NCI-H345 treated with DMSO at 0.1 percent for 48 hours (cell line): ENCODE measurements at regions not wholly inside any gene's neighbourhood (a gene's known extent, or its start where the extent isn't known, plus 50 kb on each side); places are given as distances from the start of the nearest gene placed in this dataset.

Experiments
- DNase-seq: peaks from one replicate; lab custom pipeline; 2025; ENCODE audit not compliant: unreplicated experiment; lab: John Stamatoyannopoulos, UW

DNA sequence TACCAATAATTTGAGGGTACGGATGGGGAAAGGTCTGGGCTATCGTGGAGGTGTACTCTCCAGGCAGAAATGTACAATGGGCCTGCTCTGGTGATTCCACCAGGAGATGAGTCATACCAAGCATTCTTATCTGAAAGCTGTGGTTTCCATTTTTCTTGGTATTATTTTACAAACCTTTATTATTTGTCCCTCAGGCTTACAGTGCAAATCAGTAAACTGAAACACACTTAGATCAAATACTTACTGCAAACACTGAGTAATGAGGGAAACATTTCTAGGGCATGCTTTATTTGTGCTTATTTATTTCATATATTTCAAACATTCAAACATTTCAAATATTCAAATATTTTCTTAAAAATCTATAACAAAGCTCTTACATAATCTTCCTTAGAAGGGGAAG is 319.8 kb downstream of the RND3 start:
- DNase-seq = no peak

GRCh38 chr2:150166313-150167051 is 321.0 kb downstream of the RND3 start:
- no peak for DNase-seq

GRCh38 chr2:150165988-150166312 is 321.5 kb downstream of the RND3 start:
- DNase-seq = no peak

- DNase-seq = no peak
Measured at GRCh38 chr2:150165442-150165841, 322.0 kb downstream of the RND3 start.

DNA sequence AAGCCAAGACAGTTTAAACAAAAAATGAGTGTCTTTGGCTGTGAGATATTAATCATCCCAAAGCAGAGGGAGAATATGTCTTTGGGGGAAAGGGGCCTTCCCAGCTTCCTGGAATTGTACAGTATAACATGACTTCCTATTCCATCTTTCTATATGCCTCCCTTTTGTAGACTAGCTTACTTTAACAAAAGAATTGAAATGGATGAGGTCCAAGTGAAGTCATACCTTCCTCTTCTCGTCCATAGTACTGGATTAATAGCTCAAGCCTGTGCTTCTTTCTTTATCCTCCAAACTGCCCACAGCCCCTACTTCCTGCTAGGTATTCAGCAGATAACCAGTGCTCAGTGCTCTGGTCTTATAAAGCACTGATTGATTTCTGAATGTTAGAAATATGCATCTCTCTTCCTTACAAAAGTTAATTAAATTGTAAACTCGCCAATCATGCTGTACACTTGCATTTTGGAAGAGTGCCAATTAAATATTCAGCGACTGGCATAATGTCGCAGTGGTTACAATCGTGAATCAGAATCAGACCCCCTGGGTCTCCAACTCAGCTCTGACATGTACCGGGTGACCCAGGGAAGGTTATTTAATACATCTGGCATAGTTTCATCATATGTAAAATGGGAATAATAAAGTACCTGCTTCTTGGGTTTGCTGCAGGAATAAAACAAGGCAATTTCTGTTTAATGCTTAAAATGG is 325.1 kb downstream of the RND3 start:
- DNase-seq = no peak

- DNase-seq = no peak
Measured at GRCh38 chr2:150160058-150160457, 327.4 kb downstream of the RND3 start.

- no peak for DNase-seq
Measured at GRCh38 chr2:150159300-150159699, 328.2 kb downstream of the RND3 start.

- DNase-seq = no peak
Measured at GRCh38 chr2:150156876-150157275, 330.6 kb downstream of the RND3 start.

DNA sequence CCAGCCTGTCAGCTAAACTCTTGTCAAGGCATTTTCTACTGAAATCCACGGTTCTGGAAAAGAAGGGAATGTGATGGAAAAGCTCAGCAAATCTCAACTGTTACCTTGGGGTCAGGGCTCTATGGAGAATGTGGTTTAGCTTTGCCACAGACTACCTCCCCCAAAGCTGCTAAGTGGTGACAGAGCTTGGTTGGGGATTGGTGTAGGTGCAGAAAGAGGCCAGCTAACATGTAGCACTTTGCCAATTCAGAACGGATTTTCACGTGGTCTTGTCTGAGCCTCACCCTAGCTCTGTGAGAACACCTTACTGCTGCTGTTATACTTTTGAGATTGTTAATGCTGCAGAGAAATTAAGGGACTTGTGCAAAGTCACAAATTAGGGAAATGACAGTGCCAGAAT is 331.1 kb downstream of the RND3 start:
- DNase-seq = no peak

DNA sequence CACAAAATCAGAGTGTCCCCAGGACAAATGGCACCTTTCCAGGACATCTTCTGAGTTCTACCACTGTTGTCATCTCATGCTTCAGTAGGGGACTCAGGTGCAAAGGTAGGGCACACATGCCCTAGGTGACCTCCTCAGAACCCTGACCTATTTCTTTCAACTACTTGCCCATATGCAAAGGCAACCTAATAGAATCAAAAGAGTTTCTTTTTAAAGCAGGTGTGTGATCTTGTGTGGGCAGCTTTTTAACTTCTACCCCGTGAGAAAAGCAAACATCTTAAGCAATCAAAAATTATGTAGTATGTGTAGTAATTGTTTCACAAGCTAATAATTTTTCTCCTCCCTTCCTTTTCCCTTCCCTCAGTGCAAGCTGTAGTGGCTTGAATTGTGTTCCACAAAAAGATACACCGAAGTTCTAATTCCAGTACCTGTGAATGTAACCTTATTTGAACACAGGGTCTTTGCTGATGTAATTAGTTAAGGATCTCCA is 333.1 kb downstream of the RND3 start:
- DNase-seq = no peak

- DNase-seq = no peak
Measured at GRCh38 chr2:150153646-150154307, 333.7 kb downstream of the RND3 start.

DNA sequence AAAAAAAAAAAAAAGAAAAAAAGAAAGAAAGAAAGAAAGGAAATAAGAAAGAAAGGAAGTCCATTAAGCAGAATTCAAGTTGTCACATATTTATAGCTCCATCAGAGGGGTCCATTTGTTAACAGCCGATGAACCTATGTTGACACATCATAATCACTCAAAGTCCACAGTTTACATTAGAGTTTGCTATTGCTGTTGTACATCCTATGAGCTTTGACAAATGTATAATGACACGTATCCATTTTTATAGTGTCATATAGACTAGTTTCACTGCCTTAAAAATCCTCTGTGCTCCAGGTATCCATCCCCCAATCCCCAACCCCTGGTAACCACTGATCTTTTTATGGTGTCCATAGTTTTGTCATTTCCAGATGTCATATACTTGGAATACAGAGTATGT is 335.2 kb downstream of the RND3 start:
- no peak for DNase-seq

- no peak for DNase-seq
Measured at GRCh38 chr2:150150144-150150543, 337.3 kb downstream of the RND3 start.

DNA sequence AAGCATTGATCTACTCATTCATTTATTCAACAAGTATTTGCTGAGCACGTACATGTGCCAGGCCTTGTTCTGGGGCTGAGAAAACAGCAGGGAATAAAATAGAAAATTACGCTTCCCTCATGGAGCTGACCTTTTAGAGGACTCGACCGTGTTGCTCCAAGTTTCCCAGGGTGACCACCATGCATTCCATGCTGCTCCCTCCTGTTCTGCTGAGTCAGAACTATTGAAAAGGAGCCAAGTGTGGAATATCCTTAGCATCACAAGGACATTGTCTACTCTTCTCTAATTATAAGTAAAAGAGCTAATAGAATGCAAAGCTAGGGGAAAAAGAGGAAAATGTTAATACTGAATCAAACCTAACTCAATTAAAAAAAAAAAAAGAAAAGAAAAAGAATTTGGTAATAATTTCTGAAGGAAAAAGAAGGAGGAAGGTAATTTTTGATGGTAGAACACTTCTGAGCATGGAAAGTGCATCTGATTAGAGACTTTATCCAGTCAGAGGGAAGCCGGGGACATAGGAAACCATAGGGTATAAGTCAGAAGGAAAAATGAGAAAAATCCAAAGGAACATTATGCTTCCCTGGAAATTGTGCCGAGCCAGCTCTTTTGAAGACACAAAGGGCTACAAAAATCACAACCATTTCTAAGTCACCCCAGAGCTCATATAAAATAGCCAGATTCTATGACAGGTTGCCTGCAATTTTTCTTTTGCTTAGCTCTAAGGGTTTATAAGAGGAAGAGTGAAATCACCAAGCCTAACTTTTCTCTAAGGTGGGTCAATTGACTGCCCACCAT is 339.4 kb downstream of the RND3 start:
- DNase-seq = no peak

DNA sequence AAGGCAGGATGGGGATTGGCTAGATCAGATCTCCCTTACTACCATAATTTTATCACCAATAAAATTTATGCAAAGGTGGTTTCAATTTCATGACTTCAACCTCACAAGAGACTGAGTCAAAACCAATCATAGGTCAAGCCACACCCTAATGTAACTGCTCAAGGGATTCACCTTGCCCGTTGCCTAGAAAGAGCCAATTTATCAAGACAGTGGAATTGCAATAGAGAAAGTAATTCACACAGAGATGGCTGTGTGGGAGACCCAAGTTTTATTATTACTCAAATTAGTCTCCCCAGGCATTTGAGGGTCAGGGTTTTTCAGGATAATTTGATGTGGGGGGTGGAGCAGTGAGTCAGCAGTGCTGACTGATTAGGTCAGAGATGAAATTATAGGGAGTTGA is 340.6 kb downstream of the RND3 start:
- DNase-seq = no peak

GRCh38 chr2:150145299-150145692 is 342.2 kb downstream of the RND3 start:
- DNase-seq = no peak

- DNase-seq = no peak
Measured at GRCh38 chr2:150144546-150145298, 342.7 kb downstream of the RND3 start.

- no peak for DNase-seq
Measured at GRCh38 chr2:150143087-150143536, 344.4 kb downstream of the RND3 start.

DNA sequence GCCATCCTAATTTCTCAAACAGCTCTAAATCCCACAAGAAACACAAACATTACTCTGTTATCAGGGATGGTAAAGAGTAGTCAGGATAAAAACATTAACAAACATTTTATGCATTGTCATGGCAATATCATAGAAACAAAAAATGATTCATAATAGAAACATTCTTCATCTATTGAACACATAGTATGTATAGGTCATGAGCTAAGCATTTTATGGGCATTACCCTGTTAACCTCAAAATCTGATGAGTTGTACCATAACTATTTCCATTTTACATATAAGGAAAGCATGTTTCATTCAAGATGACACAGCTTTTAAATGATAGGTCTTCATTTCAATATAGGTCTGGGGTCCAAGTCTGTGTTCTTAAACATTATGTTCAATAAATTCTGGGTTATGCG is 344.9 kb downstream of the RND3 start:
- DNase-seq = no peak

DNA sequence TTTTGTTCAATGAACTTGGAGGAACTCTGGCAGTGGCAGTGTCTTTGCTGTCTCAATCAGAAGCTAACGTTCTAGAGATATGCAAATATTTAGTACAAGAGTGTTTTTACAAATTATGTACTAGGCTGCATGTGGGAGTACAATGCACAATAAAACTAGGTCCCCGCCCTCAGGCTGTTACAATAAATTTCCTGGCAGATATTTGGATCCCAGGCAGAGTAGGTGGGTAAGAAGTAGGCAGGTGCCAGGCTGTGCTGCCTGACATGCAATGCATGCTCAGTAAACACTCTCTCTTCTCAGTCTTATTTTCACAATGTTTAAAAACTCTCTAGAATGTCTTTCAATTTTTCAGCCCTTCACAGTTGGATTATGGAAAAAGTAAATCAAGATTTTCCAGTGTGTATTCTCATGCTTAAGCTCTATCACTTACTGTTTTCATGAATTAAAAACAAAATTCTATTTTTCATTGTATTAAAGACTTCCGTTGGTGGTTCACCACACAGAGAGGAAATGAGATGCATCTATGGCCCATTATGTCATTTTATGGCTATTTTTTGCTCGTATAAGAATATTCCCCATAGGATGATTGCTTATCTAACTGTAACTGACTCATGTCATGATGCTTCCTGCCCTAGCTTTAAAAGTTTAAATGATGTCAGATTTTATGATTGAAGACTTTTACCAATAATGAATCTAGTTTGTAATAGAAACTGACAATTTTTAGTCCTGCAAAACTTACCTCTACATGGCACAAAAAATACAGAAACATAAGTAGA is 346.1 kb downstream of the RND3 start:
- DNase-seq = no peak
